CD4-positive, alpha-beta T cell treated with Interferon alpha-2 for 1 hour (primary cell): ENCODE measurements at regions not wholly inside any gene's neighbourhood (a gene's known extent, or its start where the extent isn't known, plus 50 kb on each side); places are given as distances from the start of the nearest gene placed in this dataset.

ENCODE experiments used
- DNase-seq, 2 donors: peaks; one replicate each; pipeline ENCODE4 v3.0.0-alpha.2; 2020 to 2022

DNA sequence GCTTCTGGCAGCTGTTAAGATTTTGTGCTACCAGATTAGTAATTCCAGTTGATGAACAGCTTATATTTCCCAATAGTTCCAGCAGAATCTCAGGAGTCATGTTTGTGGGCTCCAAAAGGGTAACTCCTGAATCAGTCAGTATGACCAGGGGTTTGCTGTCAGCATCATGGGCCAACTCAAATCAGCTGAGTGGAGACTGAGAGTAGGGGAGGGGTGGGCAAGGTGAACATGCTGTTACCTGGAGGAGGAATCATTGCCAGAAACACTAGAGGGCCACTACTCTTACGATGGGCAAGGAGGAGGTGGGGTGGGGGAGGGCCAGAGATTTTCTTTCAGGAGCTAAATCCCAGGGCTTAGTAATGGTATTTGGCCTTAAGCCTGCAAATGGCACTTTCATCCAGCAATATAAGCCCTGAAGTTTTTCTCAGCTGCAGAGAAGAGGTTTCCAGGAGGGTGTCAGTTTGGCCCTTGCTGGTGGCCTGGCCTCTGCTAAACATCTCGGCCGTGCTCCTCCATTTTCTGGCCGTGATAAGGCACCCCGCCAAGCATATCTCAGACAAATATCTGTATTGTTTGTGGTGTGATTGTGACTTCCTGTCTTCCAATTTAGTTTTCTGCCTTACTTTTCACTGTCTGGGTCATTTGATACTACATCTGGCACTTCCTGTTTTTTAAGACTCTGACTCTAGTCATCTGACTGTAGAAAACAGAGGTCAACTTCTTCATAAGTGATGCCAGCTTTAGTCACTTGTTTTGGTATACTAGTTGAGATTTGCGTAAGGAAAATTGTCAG lies 120.5 kb upstream of the CXCR4 start:
- peak; percentile 57 to 71 for DNase-seq

DNA sequence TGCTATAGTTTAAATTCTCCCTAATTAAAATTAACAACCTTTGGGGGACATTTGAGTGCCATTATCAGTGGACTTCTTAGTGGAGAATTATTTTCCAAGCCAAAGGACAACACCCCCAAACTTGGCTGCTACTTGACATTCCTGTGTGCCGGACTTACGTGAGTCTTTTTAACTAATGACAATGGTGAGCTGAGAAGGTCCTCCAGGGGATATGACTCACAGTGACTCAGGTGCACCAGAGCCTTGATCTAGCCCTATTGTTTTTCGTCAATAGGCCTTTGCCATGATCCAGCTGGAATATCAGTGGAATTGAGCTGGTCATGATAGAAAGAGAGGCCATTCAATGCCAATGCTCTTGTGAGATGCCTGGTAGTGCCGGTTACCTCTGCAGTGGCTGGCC lies 118.1 kb upstream of the CXCR4 start:
- no peak for DNase-seq

DNA sequence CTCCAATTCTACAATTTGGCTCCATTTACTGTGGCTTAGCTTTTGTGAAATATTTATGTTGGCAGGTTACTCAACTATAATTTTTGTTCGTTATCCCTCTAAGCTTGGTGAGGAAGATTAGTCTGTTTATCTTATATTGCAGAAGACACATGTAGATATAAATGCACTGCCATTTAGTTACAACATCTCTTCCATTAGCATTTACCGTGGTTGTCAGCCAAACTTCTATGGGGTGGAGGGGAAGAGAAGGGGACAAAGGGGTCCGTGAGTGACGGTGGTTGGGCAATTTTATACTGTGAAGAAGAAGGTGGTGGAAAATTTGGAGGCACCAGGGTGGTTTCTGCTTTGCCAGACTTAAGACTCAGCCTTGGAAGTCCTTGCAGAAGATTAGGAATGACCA lies 117.6 kb upstream of the CXCR4 start:
- no peak for DNase-seq

DNA sequence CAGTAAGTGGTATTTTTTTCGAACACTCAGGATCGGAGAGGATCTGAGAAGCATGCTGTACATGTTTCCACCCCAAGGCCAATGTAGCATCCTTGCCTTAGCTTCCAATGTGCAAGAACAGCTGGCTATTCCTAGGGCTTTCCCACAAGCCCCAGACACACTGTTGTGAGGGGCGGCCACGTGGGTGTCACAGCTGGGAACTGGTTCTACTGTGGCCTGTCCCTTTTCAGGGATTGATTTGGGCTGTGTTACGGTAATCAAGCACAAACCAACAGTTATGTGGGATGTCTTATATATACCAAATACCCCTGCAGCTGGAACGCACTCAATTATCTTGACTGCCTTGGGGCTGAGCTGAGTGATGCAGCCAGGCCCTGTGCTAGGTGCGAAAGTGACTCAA lies 116.3 kb upstream of the CXCR4 start:
- DNase-seq, result no peak

DNA sequence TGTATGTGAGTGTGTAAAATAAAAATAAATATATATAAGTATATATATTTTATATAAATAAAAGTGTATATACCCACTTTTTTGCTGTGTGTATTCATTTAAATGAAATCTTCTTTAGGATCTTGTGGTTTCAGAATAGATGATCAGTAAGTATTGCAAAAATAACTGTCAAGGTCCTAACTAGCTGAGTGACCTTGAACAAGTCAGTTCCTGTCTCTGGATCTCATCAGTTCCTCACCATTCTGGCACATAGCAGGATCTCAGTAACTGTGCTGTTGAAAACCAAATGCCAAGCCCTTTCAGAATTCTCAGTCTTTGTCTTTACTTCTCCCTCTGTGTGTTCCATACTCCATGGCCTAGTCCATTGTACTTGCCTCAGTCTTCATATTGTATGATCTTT lies 115.3 kb upstream of the CXCR4 start:
- DNase-seq, result no peak

DNA sequence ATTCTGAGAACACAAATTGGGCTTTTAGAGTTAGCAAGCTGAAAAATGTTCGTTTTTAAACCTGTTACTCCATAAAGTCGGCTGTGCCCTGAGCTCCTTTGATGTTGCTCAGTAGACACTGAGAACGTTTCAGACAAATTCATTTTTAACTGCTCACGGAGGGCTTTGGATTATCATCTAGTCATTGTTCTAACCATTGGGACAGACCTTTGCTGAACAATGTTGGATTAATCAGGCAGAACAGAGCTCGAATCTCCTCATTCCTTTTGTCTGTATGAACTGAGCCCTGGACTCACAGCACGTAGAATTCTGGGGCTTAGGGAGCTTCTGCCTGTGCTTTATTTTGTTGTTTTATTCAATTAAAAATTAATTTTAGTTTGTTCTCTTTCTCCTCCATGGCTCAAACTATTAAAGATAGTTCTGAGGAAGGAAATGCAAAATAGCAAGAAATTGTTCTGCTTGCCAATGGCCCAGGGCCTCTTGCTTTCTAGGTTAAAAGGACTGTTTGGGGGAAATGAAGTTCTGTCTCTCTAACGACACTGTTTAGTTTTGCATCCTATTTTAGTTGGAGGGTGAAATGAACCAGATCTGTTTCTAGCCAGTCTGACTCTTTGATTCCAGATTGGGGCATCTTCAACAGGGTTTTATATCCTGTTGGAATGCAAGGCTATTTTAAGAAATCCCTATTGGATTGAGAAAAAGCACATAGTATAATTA lies 114.7 kb upstream of the CXCR4 start:
- no peak for DNase-seq

DNA sequence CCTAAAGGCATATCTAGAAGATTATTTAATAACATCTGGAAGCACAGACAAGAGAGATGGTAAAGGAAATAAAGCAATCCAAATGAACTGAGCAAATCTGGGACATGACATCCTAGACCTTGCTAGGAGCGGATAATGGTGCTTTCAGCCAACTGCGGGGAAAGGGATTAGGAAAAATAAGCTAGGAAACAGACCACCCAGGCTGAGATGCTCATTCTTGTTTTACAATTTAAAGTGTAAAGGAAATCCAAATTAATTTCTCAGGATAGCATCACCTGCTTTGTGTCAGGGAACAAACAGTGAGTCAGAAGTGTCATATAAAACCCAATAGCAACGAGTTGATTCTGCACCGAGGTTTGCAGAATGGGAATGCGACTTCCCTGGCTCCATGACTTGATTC lies 112.5 kb upstream of the CXCR4 start:
- no peak for DNase-seq

DNA sequence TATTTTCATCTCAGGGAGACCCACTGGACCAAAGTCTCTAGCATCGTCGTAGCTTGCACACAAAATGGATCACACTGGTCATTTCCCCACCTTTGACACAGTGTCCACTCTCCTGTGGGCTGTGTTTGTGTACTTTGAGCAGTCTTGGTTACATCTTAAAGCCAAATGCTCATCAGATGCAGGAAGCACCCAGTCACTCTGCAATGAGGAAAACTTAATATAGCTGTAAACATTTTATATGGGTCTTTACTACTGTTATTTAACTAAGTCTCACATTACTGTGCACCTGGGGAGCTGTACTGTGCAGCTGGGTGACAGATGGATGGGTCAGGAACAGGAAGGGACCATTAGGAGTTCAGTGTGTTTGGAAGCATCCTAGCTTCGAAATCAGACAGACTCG lies 109.0 kb upstream of the CXCR4 start:
- no peak for DNase-seq

DNA sequence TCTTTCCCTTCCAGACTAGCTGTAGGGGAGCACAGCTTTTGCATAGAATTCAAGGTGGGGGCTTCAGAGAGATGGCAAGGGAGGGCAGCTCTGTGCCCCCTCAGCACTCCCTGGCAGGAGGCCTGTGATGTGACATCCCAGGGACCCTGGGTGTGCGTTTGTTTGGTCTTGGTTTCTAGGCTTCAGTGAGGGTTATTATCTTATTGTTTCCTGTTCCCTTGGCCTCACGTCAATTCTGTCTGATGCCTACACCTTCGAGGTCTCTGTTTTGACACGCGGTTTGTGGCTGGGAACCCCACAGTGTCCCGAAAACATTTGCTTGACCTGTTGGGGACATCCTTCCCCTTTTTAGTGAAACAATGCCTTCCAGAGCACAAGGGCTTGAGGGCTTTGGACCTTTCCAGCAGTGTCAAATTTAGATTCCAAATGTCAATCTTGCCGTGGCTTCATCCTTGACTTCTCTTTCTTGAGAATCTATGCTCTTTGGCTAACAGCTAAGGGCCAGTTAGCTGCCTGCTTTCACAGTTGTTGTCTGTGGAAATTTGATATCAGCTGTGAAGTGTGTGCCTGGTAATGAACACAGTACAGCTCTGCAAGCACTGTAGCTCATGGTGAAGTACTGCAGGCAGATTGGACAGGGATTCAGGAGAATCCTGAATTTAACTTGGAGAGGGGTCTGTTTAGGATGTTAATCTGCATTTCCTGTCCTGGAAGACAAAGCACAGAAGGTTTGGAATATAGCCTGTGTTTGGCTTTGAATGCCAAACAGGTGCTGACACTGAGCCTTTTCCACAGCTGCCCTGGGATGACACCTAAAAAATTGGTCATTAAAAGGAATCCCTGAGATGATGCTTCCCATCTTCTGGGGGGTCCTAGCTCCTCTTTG lies 108.2 kb upstream of the CXCR4 start:
- DNase-seq, result peak; percentile 38 to 67

DNA sequence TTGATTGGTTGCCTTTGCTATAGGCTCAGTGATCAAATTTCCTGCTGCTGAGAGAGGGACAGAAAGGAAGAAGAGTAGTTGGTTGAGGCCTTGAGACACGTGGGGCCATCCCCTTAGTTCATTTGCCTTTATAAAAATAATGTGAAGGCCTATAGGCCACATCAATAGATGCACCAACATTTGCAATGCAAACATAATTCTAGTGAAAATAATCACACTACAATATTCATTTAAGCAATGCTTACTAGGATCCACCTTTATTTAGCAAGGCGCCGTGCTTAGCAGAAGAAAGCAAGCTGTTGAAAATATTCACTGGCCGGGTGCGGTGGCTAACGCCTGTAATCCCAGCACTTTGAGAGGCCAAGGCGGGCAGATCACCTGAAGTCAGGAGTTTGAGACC lies 105.3 kb upstream of the CXCR4 start:
- DNase-seq, result no peak

DNA sequence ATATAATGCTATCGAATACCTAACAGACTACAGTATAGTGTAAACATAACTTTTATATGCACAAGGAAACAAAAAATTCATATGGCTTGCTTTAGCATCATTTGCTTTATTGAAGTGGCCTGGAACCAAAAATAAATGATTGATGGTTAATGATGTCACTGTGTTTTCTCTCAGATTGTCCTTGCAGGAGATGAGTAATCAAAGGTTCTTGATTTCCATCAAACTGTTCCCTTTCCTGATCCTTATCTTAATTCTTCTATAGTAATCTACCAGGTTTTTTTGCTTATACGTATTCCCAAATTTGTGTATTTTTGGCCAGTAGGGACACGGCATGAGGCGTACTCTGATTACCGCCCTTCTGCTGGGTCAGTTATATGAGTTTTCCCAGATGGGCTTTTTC lies 104.9 kb upstream of the CXCR4 start:
- DNase-seq, result no peak

DNA sequence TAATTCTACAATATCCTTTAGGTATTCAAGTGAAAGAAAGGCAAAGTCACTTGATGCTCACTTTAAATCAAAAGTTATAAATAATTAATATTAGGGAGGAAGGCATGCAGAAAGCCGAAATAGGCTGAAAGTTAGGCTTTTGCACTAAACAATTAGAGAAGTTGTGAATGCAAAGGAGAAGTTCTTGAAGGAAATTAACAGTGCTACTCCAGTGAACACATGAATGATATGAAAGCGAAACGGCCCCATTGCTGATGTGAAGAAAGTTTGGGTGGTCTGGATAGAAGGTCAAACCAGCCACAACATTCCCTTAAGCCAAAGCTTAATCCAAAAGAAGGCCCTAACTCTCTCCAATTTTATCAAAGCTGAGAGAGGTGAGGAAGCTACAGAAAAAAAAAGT lies 103.1 kb upstream of the CXCR4 start:
- no peak for DNase-seq

DNA sequence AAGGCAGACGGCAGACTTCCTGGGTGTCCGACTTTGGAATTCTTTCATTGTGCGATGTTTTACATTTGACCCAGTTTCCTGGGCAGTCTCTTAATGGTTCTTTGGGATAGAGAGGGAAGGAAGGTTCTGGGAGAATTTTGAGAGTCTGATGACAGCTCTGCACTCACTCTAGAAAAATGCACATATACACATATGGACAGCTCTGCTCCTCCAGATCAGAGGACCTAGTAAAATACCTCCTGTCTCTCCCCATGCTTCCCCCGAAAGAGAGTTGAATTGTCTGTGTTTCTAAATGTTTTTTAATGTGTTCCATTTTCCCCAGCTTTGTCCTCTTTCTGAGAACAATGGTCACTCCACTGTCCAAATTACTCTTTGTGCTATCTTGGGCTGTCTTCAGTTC lies 102.0 kb upstream of the CXCR4 start:
- DNase-seq, result no peak

DNA sequence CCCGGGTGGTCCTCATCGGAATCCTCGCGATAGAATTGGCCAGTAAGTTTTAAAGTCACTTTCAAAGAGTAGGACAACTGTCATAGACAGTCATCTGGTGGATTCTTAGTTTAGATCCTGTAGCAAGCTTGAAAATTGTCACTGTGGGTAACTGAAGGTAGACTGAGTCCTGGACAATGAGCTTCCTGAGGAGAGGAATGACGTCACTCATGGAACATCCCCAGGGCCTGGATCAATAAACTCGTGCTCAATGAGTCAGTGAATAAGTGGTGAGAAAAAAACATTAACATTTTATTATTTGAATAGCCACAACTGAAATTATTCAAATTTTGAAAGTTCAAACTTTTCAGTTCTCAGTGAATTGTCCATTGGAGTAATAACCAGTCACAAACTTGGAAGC lies 101.4 kb upstream of the CXCR4 start:
- DNase-seq, result no peak

DNA sequence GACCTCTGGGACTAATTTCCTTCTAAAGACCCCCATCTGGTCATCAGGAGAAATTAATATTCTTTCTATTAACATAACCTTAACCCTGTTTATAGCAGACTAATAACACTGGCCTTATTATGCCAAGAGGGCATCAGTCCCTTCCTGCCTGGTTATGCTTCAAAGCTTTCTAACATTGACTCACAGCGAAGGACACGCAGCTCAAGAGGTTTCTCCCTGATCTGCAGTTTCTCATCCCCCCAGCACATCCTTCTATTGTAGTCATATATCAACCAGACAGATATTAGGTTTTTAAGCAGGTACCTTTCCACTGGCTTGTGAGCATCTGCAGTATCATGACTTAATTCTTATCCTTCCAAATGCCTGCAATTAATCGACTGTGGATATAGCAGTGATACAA lies 100.0 kb upstream of the CXCR4 start:
- DNase-seq, result no peak

DNA sequence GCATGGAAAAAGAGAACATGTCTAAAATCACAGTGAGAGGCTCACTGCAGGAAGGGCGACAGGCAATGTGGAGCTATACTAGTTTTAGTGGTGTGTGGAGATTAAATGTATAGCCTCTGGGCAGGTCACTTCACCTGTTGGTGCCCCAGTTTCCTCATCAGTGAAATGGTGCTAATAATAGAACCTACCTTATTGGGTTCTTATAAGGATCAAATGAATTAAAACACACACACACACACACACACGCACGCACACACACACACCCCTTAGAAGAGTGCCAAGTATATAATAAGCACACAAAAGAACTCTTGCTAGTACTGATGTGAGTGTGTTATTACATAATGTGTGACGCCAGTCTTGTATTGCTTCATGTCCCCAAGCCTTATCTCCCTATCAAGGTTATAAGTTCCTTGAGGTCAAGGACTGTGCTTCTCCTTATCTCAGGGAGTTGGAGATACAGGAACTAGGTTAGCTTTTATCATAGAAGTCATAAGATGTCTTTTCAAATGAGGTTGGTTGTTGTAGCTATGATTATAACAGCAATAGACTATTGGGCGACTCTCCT lies 98.0 kb upstream of the CXCR4 start:
- no peak for DNase-seq

DNA sequence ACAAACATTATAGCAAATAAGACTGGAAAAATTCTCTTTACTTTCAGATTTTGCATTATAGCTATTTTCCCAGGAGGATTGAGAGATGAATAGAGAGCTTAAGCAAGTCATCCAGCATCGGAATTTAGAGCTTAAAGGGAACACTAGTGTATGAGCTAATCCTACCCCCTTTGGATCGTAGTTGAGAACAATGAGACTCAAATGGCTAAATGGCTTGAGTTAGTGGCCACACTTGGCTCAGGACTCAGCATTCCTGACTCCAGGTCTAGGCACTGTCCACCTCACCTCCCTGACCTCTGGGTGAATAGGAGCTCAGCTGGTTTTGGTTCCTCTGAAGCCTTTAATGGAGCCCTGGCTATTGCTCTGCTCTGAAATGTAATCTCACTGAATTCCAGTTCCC lies 97.5 kb upstream of the CXCR4 start:
- DNase-seq, result no peak

DNA sequence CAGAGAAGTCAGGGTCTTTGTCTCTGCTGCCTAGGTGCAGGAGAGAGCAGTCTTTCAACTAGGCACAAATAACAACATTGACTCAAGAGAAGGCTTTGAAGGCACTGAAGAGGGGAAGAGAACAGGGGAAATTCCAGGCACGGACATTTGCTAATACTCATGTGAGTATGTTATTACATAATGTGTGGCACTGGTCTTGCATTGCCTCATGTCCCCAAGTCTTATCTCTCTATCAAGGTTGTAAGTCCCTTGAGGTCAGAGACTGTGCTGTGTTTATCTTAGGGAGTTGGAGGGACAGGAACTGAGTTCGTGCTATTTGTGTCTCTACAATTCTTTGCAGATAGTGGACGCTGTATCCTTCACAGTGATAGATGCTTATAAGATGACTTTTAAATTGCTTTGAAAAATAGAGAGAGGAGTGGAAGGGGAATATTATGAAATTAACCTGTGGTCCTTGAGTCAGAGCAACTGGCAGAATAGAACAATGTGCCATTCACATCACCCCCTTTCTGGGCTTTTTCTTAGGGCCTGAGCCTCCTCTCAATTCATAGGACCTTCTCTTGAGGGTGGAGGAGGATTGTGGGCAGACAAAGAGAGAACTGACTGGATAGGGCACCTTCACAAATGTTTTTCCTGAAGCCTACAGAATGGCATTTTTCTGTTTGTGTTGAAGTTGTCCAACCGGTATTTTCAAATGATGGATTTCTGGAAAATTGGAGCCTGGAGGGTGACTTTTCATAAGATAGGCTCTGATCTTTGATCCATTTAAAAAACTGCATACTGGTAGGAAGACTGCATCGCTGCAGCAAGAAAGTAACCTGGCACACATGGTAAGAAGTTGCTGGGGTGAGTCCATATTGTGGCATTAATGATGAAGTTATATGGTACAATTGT lies 96.6 kb upstream of the CXCR4 start:
- DNase-seq, result peak in 1 of 2 donors; percentile 56

DNA sequence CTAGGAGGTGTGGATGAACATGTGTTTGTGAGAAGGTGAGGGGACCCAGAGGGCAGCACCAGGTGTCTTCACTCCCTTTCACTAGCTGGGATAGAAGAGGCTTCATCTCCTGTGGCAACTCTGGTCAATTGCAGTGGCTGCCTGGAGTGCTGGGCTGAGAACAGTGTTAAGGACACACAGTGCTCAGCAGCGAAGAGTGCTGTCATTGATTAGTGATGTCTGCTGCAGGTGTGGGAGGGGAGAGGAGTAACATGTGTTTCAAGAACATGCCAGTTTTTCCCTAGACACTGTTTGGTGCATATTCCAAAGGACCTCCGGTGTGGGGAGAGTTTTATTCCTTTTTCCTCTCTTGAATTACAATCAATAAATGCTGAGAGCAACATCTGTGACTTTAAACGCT lies 95.9 kb upstream of the CXCR4 start:
- no peak for DNase-seq

DNA sequence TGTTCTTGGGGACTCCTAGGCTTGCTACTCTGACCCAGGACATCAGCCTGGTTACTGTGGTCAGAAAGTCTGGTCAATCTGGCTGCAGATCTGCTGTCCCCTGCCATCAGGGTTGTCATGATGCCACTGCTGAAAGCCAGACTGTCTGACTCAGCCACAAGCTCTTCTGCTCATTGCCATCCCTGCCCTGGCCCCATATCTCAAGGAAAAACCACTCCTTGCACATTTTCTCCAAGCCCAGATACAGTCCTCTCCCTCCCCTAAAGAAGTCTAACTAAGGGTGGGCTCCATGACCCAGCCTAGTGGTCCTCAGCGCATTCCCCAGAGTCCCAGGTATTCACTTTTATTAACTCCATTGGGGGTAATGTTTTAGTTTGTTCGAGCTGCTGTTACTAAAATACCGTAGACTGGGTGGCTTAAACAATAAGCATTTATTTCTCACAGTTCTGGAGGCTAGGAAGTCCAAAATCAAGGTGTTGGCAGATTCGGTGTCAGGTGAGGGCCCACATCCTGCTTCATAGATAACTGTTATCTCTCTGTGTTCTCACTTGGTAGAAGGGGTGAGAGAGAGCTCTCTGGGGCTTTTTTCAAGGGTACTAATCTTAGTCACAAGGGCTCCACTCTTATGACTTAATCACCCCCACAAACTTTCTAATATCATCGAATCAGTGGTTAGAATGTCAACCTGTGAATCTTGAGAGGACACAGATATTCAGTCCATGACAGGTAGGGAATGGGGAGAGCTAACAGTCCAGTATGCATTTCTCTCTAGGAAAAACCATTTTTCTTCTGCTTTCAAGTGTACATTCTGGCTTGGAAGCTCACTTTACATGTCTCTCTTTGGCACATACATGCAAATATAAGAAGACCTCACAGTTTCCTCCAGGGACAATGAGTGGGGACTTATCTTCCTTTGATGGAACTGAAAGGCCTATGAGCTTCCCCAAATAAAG lies 94.8 kb upstream of the CXCR4 start:
- DNase-seq, result peak; percentile 28 to 61

DNA sequence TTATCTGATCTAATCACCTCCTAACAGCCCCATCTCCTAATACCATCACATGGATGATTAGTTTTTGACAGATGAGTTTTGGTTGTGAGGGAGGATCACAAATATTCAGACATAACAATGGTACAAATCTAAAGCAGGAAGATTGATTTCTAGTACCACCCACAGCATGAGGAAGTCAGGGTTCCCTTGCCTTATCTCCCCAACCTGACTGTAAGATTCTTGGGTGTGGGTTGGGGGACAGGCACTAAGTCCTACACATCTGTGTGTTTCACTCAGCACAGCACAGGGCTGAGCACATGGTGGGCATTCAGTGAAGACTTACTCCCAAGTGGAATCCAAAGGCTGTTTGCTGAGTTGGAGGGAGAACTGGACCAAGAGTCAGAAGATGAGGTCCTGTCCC lies 93.8 kb upstream of the CXCR4 start:
- DNase-seq, result no peak
